HG03342 (cell line): ENCODE measurements at regions not wholly inside any gene's neighbourhood (a gene's known extent, or its start where the extent isn't known, plus 50 kb on each side); places are given as distances from the start of the nearest gene placed in this dataset.

Experiments used
- ATAC-seq: cut with Tn5 transposase; IDR thresholded peaks from one replicate; pipeline ENCODE4 v1.9.1; 2021; ENCODE audit warnings: mild to moderate bottlenecking, moderate library complexity; ENCODE audit not compliant: unreplicated experiment

- ATAC-seq: no peak
These were observed 119.4 kb downstream of the FAT4 start for GRCh38 chr4:125434136-125434535.

GRCh38 chr4:125440814-125441213 lies 126.1 kb downstream of the FAT4 start:
- ATAC-seq: no peak

- no peak for ATAC-seq
These were observed 129.4 kb downstream of the FAT4 start for GRCh38 chr4:125444166-125444565.

GRCh38 chr4:125445525-125445924 lies 130.8 kb downstream of the FAT4 start:
- ATAC-seq: no peak

- ATAC-seq: no peak
These were observed 133.0 kb downstream of the FAT4 start for GRCh38 chr4:125447551-125448290.

DNA sequence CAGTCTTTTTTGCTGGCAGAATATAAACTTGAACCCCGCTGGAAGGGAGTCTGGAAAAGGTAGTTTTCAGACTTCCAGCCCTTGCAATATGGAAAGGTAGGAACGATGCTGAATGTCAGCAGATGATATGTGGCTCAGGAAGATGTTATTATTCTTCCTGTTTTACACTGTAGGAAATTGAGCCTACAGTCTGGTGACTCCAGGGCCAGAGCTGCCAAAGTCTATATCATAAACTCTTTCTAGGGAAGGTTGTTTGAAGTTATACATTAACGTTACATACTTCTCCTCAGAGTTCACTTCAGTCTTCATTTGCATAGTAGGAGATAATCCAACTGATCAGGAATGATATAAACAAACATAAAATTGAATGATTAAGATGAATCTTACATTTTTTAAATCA lies 141.3 kb downstream of the FAT4 start:
- ATAC-seq: no peak

DNA sequence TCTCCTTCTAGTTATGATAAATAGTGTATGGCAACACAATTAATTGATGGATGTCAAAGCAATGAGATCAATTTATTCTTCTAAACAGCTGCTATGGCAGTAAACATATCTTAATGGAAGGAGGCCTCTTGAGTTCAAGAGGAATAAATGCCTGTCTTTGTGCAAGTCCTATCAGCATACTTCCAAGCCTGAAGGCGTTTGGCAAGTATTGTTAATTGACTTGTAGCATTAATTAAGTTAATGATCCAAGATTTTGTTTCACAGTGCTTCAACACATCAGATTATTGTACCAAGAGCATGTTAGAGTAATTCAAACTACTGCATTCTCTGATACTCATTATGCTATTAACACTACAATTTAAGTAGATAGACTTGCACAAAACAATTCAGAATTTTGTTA lies 144.8 kb downstream of the FAT4 start:
- no peak for ATAC-seq

- no peak for ATAC-seq
These were observed 147.1 kb downstream of the FAT4 start for GRCh38 chr4:125461676-125462363.

- ATAC-seq: no peak
These were observed 149.4 kb downstream of the FAT4 start for GRCh38 chr4:125464146-125464545.

DNA sequence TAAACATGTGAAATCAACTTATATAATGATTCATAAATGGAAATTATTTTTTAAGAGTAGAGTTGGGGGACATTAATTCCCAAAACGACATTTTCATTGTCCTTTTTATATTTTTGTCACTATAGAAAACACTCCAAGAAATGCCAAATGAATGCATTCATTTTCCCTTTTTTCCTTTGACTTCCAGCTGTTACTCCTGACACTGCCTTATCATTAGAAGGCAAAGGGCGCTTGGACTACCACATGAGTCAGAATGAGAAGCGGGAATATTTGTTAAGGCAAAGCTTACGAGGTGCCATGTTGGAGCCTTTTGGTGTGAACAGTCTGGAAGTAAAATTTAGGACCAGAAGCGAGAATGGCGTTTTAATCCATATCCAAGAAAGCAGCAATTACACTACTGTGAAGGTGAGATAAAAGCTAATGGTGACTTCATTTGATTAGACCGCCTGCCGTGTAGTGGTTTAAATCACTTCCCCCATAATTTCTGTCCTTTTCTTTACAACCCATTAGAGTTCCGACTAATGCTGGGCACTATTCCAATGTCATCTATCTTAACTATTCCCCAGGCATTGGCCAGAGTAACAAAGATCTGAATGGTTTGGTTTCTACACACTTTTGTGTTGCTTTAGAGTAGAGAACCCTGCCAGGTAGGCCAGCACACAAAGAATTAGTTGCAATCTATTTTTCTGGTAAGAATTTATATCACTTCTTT lies 166.7 kb downstream of the FAT4 start:
- no peak for ATAC-seq

GRCh38 chr4:125482822-125483221 lies 168.1 kb downstream of the FAT4 start:
- no peak for ATAC-seq

GRCh38 chr4:125483278-125483677 lies 168.5 kb downstream of the FAT4 start:
- no peak for ATAC-seq

DNA sequence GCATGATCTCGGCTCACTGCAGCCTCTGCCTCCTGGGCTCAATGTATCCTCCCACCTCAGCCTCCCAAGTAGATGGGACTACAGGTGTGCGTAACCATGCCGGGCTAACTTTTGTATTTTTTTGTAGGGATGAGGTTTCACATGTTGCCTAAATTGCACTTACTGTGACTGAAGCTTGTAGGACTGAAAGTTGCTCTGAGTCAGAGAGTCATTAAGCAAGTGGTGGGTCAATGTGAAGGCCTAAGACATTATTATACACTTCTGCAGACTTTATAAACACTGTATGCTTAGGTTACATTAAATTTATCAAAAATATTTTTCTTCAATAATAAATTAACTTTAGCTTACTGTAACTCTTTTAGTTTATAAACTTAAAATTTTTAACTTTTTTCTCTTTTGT lies 170.2 kb downstream of the FAT4 start:
- no peak for ATAC-seq

- no peak for ATAC-seq
These were observed 171.6 kb downstream of the FAT4 start for GRCh38 chr4:125486351-125486750.

- ATAC-seq: no peak
These were observed 175.4 kb downstream of the FAT4 start for GRCh38 chr4:125489952-125490690.

GRCh38 chr4:125492957-125493356 lies 178.2 kb downstream of the FAT4 start:
- ATAC-seq: no peak

GRCh38 chr4:125497861-125498260 lies 183.1 kb downstream of the FAT4 start:
- ATAC-seq: no peak

DNA sequence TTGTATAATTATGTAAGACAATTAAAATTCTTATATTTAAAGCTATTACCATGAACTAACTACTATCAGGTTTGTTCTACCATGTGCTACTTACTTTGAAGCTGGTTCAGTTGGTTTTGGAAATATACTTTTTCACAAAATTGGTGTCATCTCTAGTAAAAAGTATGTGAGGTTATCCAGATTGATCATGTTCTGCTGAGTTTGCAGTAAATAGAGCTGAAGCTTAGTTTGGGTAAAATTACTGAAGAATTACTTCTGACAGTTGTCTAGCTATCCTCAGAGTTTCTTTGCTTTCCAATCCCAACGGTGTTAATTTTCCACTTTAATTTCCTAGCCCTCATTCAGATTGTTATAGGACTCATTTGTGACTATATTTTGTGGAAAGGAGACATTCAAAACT lies 184.2 kb downstream of the FAT4 start:
- ATAC-seq: no peak

DNA sequence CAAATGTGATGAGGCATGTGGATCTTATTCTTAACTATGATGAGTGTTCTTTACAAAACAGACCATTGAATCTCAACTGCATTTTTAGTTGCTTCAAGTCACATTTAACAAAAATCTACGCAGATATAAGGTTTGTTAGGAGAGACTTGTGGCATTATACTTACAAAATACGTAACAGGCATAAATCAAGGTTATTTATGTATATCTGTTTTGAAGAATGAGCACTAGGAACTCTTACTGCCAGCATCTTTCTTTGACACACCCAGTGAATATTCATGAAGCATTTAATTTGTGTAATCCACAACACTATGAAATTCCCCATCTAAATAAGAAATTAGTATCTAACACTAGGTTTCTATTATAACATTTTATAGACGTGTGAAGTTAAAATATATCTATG lies 186.3 kb downstream of the FAT4 start:
- ATAC-seq: no peak

GRCh38 chr4:125501568-125501967 lies 186.8 kb downstream of the FAT4 start:
- ATAC-seq: no peak

- no peak for ATAC-seq
These were observed 190.9 kb downstream of the FAT4 start for GRCh38 chr4:125505621-125506020.
